Adrenal gland (tissue), 5 donors: ENCODE measurements at regions not wholly inside any gene's neighbourhood (a gene's known extent, or its start where the extent isn't known, plus 50 kb on each side); places are given as distances from the start of the nearest gene placed in this dataset.

ENCODE experiments used
- POLR2A ChIP-seq, 2 donors: fragments of 450-650 bp; IDR thresholded peaks; one replicate each; pipeline ENCODE4 v1.6.1; 2017; ENCODE audit warnings: antibody characterized with exemption in 2 of 2, mild to moderate bottlenecking in 2 of 2, moderate library complexity in 1 of 2
- TF ChIP-seq, protein P1 (sequence below), 6 experiments: fragments of 450-650 bp in 4 of 6; fragments of 200-600 bp in 2 of 6; sonication (generic) in 1 of 6; IDR thresholded peaks; 1 replicate in 5 of 6; 2 replicates in 1 of 6; pipeline versions ENCODE4 v1.5.1 to v1.8.0; 2016 to 2021; ENCODE audit warnings: antibody characterized with exemption in 6 of 6, mild to moderate bottlenecking in 2 of 6, moderate library complexity in 1 of 6
- donor health status: DM: no; HTN: no; CAD: no.

DNA sequence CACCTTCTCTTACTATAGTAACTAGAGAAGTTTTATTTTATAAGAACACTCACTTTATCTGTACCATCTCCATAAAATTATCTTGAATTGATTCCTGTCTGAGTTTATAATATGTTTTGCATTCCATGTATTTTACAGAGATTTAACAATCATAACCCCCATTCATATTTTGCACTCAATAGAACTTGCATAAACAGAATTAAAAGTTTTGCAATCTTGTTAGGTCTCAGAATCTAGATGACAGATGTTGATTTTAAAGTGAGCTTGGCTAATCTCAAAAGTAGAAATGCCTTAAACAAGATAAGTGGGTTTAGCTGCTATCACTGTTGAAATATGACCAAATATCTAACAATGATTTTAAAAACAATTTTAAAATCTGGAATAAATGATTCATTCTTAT lies 107.9 kb upstream of the EPHA6 start:
- TF ChIP-seq, protein P1, sequence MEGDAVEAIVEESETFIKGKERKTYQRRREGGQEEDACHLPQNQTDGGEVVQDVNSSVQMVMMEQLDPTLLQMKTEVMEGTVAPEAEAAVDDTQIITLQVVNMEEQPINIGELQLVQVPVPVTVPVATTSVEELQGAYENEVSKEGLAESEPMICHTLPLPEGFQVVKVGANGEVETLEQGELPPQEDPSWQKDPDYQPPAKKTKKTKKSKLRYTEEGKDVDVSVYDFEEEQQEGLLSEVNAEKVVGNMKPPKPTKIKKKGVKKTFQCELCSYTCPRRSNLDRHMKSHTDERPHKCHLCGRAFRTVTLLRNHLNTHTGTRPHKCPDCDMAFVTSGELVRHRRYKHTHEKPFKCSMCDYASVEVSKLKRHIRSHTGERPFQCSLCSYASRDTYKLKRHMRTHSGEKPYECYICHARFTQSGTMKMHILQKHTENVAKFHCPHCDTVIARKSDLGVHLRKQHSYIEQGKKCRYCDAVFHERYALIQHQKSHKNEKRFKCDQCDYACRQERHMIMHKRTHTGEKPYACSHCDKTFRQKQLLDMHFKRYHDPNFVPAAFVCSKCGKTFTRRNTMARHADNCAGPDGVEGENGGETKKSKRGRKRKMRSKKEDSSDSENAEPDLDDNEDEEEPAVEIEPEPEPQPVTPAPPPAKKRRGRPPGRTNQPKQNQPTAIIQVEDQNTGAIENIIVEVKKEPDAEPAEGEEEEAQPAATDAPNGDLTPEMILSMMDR (IDR thresholded peaks at IDR 0.05), result no peak
- TF ChIP-seq POLR2A (IDR thresholded peaks at IDR 0.05), result no peak
